Type B pancreatic cell (in vitro differentiated cells): ENCODE measurements at regions not wholly inside any gene's neighbourhood (a gene's known extent, or its start where the extent isn't known, plus 50 kb on each side); places are given as distances from the start of the nearest gene placed in this dataset.

ENCODE experiments used
- DNase-seq: peaks from one replicate; pipeline ENCODE4 v3.0.0; 2021; ENCODE audit warnings: mixed read lengths; ENCODE audit not compliant: unreplicated experiment; ENCODE audit errors: extremely low spot score
- H3K27ac Mint-ChIP-seq: 2 replicates; pipeline ENCODE4 v1.8.0; 2021; ENCODE audit warnings: mild to moderate bottlenecking, mixed read lengths
- H3K27me3 Mint-ChIP-seq: 2 replicates; pipeline ENCODE4 v1.8.0; 2021; ENCODE audit warnings: mixed read lengths
- H3K36me3 Mint-ChIP-seq: 2 replicates; pipeline ENCODE4 v1.8.0; 2021; ENCODE audit warnings: mixed read lengths
- H3K4me1 Mint-ChIP-seq: one replicate; pipeline ENCODE4 v1.8.0; 2021; ENCODE audit warnings: mixed read lengths; ENCODE audit not compliant: unreplicated experiment
- H3K4me3 Mint-ChIP-seq: 2 replicates; pipeline ENCODE4 v1.8.0; 2021; ENCODE audit warnings: mild to moderate bottlenecking, mixed read lengths
- H3K9me3 Mint-ChIP-seq: 2 replicates; pipeline ENCODE4 v1.8.0; 2021; ENCODE audit warnings: mixed read lengths
- TF ChIP-seq, protein P1 (sequence below): fragments of 200-600 bp; sonication (generic); conservative IDR thresholded peaks from 2 replicates; pipeline ENCODE4 v1.5.0; 2021; ENCODE audit warnings: antibody characterized with exemption, mild to moderate bottlenecking

DNA sequence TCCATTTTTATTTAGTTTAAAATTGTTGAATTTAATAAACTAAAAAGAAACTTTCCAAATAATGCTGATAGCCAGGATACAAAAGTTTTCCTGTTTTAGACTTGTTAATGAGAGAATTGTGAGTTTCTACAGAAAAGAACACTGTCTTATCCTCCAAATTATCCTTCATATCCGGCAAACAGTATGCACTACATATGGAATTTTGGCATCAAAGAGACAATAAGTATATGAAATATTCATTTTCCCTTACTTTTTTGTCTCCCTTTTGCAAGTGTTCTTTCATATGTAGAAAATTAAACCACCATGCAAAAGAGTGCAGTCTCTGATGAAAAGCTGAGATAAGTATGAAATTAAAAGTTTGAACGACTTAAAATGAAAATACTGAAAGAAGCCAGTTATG lies 159.4 kb downstream of the UBE2E3 start:
- H3K4me3 Mint-ChIP-seq: no peak overlapping the region

DNA sequence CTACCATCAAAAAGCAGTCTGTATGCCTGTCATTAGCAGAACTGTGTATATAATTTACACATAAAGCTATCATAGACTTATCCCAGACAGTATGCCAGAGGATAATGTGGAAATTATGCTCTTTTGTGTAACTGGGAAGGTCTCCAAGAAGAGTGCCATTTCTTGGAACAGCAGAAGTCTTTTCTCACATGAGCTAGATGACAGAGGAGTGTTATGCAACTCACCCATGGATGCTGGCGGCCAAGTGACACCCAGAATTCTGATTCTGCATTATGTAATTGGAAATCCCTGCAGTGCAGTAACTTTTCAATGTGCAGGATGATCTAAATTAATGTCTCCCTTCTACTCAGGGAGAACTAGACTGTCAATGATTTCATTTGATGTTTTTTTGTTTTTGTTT lies 160.0 kb downstream of the UBE2E3 start:
- no peak overlapping the region for H3K4me3 Mint-ChIP-seq
- no peak for DNase-seq
- peaks cover 10% of the 10 kb centered on the region for H3K4me1 Mint-ChIP-seq
- TF ChIP-seq, protein P1, sequence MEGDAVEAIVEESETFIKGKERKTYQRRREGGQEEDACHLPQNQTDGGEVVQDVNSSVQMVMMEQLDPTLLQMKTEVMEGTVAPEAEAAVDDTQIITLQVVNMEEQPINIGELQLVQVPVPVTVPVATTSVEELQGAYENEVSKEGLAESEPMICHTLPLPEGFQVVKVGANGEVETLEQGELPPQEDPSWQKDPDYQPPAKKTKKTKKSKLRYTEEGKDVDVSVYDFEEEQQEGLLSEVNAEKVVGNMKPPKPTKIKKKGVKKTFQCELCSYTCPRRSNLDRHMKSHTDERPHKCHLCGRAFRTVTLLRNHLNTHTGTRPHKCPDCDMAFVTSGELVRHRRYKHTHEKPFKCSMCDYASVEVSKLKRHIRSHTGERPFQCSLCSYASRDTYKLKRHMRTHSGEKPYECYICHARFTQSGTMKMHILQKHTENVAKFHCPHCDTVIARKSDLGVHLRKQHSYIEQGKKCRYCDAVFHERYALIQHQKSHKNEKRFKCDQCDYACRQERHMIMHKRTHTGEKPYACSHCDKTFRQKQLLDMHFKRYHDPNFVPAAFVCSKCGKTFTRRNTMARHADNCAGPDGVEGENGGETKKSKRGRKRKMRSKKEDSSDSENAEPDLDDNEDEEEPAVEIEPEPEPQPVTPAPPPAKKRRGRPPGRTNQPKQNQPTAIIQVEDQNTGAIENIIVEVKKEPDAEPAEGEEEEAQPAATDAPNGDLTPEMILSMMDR: no peak
- no peaks in the 10 kb centered on the region for H3K9me3 Mint-ChIP-seq
- H3K27ac Mint-ChIP-seq: no peak overlapping the region
- H3K36me3 Mint-ChIP-seq: no peaks in the 10 kb centered on the region
- H3K27me3 Mint-ChIP-seq: no peaks in the 10 kb centered on the region

More for the DNA sequence above, 159.4 kb downstream of the UBE2E3 start:
- Mint-ChIP-seq H3K27ac (no peak overlapping the region), H3K4me1 (peaks cover 9% of the 10 kb centered on the region), H3K36me3 (no peaks in the 10 kb centered on the region), H3K27me3 (no peaks in the 10 kb centered on the region), H3K9me3 (no peaks in the 10 kb centered on the region)
- TF ChIP-seq, protein P1: no peak
- no peak for DNase-seq

DNA sequence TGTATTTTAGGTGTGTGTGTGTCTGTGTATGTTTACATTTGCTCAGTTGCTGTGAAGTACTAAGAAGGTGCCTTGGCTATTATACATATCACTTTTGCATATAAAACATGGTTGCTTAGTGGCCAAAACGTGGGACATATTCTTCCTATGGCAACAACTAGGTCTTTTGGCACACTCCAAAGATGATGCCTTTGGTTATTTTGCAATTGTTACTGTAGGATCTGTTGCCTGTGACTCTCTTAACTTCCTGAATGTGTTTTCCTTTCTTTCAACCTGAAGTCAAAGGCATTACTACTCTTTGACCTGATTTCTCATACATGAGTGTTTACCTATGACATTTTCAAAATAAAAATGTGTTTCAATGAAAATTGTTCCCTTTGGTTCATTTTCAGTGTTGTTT lies 160.5 kb downstream of the UBE2E3 start:
- DNase-seq: no peak
- Mint-ChIP-seq H3K9me3 (no peaks in the 10 kb centered on the region), H3K27ac (no peak overlapping the region), H3K36me3 (no peaks in the 10 kb centered on the region), H3K27me3 (no peaks in the 10 kb centered on the region), H3K4me3 (no peak overlapping the region), H3K4me1 (peaks cover 10% of the 10 kb centered on the region)
- TF ChIP-seq, protein P1: no peak

DNA sequence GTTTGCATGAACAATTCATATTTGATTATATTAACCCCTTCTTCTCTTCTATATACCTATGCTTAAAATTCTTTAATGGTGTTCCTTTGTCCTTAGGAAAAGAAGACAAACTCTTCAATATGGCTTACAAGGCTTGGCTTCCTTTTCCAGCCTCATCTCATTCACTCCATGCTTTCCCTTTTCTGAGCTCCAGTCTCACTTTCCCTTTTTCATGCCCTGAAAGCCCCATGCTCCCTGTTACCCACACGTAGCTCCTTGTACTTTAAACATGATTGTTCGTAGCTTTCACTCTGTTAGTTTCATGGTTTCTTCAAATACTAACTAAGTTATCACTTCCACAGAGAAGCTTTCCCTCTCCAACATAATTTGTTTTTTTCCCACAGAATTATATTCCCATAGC lies 161.3 kb downstream of the UBE2E3 start:
- H3K4me1 Mint-ChIP-seq: peaks cover 10% of the 10 kb centered on the region
- TF ChIP-seq, protein P1: no peak
- H3K4me3 Mint-ChIP-seq: no peak overlapping the region
- no peaks in the 10 kb centered on the region for H3K36me3 Mint-ChIP-seq
- no peaks in the 10 kb centered on the region for H3K9me3 Mint-ChIP-seq
- no peaks in the 10 kb centered on the region for H3K27me3 Mint-ChIP-seq
- H3K27ac Mint-ChIP-seq: no peak overlapping the region
- no peak for DNase-seq

DNA sequence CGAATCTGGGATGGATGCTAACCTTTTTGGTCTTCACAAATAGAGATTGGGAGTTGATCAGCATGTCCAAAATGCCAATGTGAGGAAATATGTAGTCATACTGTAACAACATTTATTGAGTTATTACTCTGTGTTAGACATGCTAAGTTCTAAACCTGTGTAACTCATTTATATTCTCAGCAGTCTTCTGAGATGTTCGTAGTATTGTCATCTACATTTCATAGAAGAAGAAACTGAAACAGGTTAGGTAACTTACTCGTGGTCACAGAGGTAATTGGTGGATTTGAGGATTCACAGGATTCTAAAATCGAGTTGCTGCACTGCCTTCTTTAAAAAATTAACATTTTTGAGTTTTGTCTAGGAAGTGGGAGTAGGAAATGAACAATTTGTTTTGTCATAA lies 162.1 kb downstream of the UBE2E3 start:
- TF ChIP-seq, protein P1: no peak
- Mint-ChIP-seq H3K9me3 (no peaks in the 10 kb centered on the region), H3K27me3 (no peaks in the 10 kb centered on the region), H3K4me3 (no peak overlapping the region), H3K27ac (no peak overlapping the region), H3K4me1 (peaks cover 10% of the 10 kb centered on the region), H3K36me3 (no peaks in the 10 kb centered on the region)
- DNase-seq: no peak

DNA sequence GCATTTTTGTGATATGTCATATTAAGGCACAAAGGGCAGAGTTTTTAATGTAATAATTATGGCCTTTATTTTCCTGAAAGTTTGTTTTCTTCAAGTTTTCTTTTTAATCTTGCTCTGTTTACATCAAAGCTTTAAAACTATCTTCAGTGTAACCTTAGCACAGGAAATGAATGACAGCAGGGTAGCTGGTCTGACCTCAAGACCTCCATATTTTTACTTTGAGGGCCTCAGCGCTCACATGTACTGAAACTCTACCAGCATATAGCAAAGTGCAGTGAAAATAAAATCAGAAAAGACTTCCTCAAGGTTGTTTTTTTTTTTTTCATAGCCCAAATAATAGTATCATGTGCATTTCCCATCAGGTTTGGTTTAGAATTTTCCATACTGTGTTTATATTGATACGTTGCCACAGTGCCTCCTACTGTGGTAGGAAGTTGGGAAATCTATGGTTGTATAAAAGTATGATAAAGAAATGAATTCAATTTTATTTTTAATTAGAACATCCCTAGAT lies 163.4 kb downstream of the UBE2E3 start:
- Mint-ChIP-seq H3K4me3 (no peak overlapping the region), H3K4me1 (peaks cover 10% of the 10 kb centered on the region), H3K36me3 (no peaks in the 10 kb centered on the region), H3K9me3 (no peaks in the 10 kb centered on the region), H3K27ac (no peak overlapping the region), H3K27me3 (no peaks in the 10 kb centered on the region)
- DNase-seq: no peak
- TF ChIP-seq, protein P1: no peak
